ENCODE measurements at regions not wholly inside any gene's neighbourhood (a gene's known extent, or its start where the extent isn't known, plus 50 kb on each side); places are given as distances from the start of the nearest gene placed in this dataset.
A peak's percentile ranks its signal among the peaks of the same experiment; 100 is the strongest.

GRCh38 chr15:39506146-39506545 lies 74.7 kb upstream of the THBS1 start:
- Histone ChIP-seq H3K79me2 (ENCODE audit: control insufficient read depth, insufficient read depth, low read length, poor library complexity) (no peaks in the 10 kb centered on the region), H3K4me1 (ENCODE audit: control insufficient read depth in 1 of 2, insufficient read depth in 2 of 2, low read length in 2 of 2) (peaks cover 0 to 2% of the 10 kb centered on the region in 2 experiments), H3K18ac (ENCODE audit: low read length) (no peak overlapping the region), H3K79me1 (ENCODE audit: low read length) (no peaks in the 10 kb centered on the region), H2BK12ac (ENCODE audit: low read length) (no peak overlapping the region), H4K12ac (ENCODE audit: low read depth, low read length) (no peak overlapping the region), H3K14ac (ENCODE audit: low read length) (no peak overlapping the region), H2AFZ (ENCODE audit: insufficient read depth, low read length, poor library complexity) (no peak overlapping the region), H3K9me3 (ENCODE audit: insufficient read depth, low read depth, low read length) (no peaks in the 10 kb centered on the region), H3K9ac (ENCODE audit: low read length) (no peak overlapping the region), H2BK120ac (ENCODE audit: insufficient read depth, low read length, poor library complexity) (no peak overlapping the region), H3K4me2 (ENCODE audit: low read length) (no peak overlapping the region), H4K91ac (ENCODE audit: low read depth, low read length) (no peak overlapping the region), H3K23ac (ENCODE audit: low read length) (no peak overlapping the region), H3K36me3 (ENCODE audit: control insufficient read depth in 1 of 2, insufficient read depth in 2 of 2, low read length in 2 of 2) (no peaks in the 10 kb centered on the region), H2AK5ac (ENCODE audit: low read length) (no peak overlapping the region), H3K4ac (ENCODE audit: low read depth, low read length) (no peak overlapping the region), H2BK5ac (ENCODE audit: low read depth, low read length, poor library complexity) (no peak overlapping the region), H3K4me3 (ENCODE audit: low read depth, low read length) (no peak overlapping the region), H3K27ac (ENCODE audit: low read depth, low read length) (no peak overlapping the region), H4K8ac (ENCODE audit: low read depth, low read length) (no peak overlapping the region), H3K27me3 (ENCODE audit: insufficient read depth, low read length) (no peaks in the 10 kb centered on the region)
- no peak for DNase-seq
- WGBS (ENCODE audit: extremely low coverage, insufficient coverage, insufficient read length), result no CpG with 5 or more reads among the region's 1 CpG

DNA sequence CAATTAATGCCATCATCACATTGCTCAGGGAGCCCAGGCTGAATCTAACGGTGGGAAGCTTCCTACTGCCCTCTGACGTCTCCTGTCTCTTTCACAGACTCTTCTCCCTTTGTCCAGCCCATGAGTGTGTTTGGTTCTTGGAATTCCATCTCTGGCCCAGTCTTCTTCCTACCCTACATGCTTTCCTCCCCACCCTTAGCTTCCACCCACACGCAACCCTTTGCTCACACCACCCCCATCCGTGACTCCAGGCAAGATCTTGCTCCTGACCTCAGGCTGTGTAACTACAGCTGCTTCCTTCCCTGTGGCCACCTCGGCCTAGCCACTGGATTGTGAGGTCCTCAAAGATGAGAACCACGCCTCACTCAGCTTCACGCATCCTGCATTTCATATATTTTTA lies 72.3 kb upstream of the THBS1 start:
- Histone ChIP-seq H3K27me3 (ENCODE audit: insufficient read depth, low read length) (no peaks in the 10 kb centered on the region), H3K79me2 (ENCODE audit: control insufficient read depth, insufficient read depth, low read length, poor library complexity) (no peaks in the 10 kb centered on the region), H3K4me1 (ENCODE audit: control insufficient read depth in 1 of 2, insufficient read depth in 2 of 2, low read length in 2 of 2) (peaks cover 0 to 2% of the 10 kb centered on the region in 2 experiments), H3K18ac (ENCODE audit: low read length) (no peak overlapping the region), H3K14ac (ENCODE audit: low read length) (no peak overlapping the region), H2BK120ac (ENCODE audit: insufficient read depth, low read length, poor library complexity) (no peak overlapping the region), H3K4ac (ENCODE audit: low read depth, low read length) (no peak overlapping the region), H3K9ac (ENCODE audit: low read length) (no peak overlapping the region), H2BK12ac (ENCODE audit: low read length) (no peak overlapping the region), H2AK5ac (ENCODE audit: low read length) (no peak overlapping the region), H3K9me3 (ENCODE audit: insufficient read depth, low read depth, low read length) (no peaks in the 10 kb centered on the region), H3K4me2 (ENCODE audit: low read length) (no peak overlapping the region), H4K8ac (ENCODE audit: low read depth, low read length) (no peak overlapping the region), H4K12ac (ENCODE audit: low read depth, low read length) (no peak overlapping the region), H3K27ac (ENCODE audit: low read depth, low read length) (no peak overlapping the region), H3K4me3 (ENCODE audit: low read depth, low read length) (no peak overlapping the region), H4K91ac (ENCODE audit: low read depth, low read length) (no peak overlapping the region), H2BK5ac (ENCODE audit: low read depth, low read length, poor library complexity) (no peak overlapping the region), H2AFZ (ENCODE audit: insufficient read depth, low read length, poor library complexity) (no peak overlapping the region), H3K36me3 (ENCODE audit: control insufficient read depth in 1 of 2, insufficient read depth in 2 of 2, low read length in 2 of 2) (no peaks in the 10 kb centered on the region), H3K79me1 (ENCODE audit: low read length) (no peaks in the 10 kb centered on the region), H3K23ac (ENCODE audit: low read length) (no peak overlapping the region)
- WGBS (ENCODE audit: extremely low coverage, insufficient coverage, insufficient read length), result no CpG with 5 or more reads among the region's 7 CpGs
- peak; percentile 43 to 63 for DNase-seq

- Histone ChIP-seq H4K91ac (ENCODE audit: low read depth, low read length) (no peak overlapping the region), H2BK5ac (ENCODE audit: low read depth, low read length, poor library complexity) (no peak overlapping the region), H2BK12ac (ENCODE audit: low read length) (no peak overlapping the region), H3K27me3 (ENCODE audit: insufficient read depth, low read length) (no peaks in the 10 kb centered on the region), H3K79me2 (ENCODE audit: control insufficient read depth, insufficient read depth, low read length, poor library complexity) (no peaks in the 10 kb centered on the region), H2AFZ (ENCODE audit: insufficient read depth, low read length, poor library complexity) (no peak overlapping the region), H3K4me3 (ENCODE audit: low read depth, low read length) (no peak overlapping the region), H4K8ac (ENCODE audit: low read depth, low read length) (no peak overlapping the region), H4K12ac (ENCODE audit: low read depth, low read length) (no peak overlapping the region), H3K36me3 (ENCODE audit: control insufficient read depth in 1 of 2, insufficient read depth in 2 of 2, low read length in 2 of 2) (no peaks in the 10 kb centered on the region), H3K4ac (ENCODE audit: low read depth, low read length) (no peak overlapping the region), H2BK120ac (ENCODE audit: insufficient read depth, low read length, poor library complexity) (no peak overlapping the region), H3K14ac (ENCODE audit: low read length) (no peak overlapping the region), H2AK5ac (ENCODE audit: low read length) (no peak overlapping the region), H3K4me1 (ENCODE audit: control insufficient read depth in 1 of 2, insufficient read depth in 2 of 2, low read length in 2 of 2) (peaks cover 0 to 2% of the 10 kb centered on the region in 2 experiments), H3K23ac (ENCODE audit: low read length) (no peak overlapping the region), H3K18ac (ENCODE audit: low read length) (no peak overlapping the region), H3K79me1 (ENCODE audit: low read length) (no peaks in the 10 kb centered on the region), H3K9me3 (ENCODE audit: insufficient read depth, low read depth, low read length) (no peaks in the 10 kb centered on the region), H3K4me2 (ENCODE audit: low read length) (no peak overlapping the region), H3K9ac (ENCODE audit: low read length) (no peak overlapping the region), H3K27ac (ENCODE audit: low read depth, low read length) (no peak overlapping the region)
- no peak for DNase-seq
- WGBS (ENCODE audit: extremely low coverage, insufficient coverage, insufficient read length), result no CpG with 5 or more reads among the region's 7 CpGs
Measured at GRCh38 chr15:39510001-39510701, 70.7 kb upstream of the THBS1 start.

GRCh38 chr15:39511000-39511915 lies 69.6 kb upstream of the THBS1 start:
- Histone ChIP-seq H3K4me2 (ENCODE audit: low read length) (no peak overlapping the region), H3K4me1 (ENCODE audit: control insufficient read depth in 1 of 2, insufficient read depth in 2 of 2, low read length in 2 of 2) (peaks cover 0 to 2% of the 10 kb centered on the region in 2 experiments), H3K9ac (ENCODE audit: low read length) (no peak overlapping the region), H3K36me3 (ENCODE audit: control insufficient read depth in 1 of 2, insufficient read depth in 2 of 2, low read length in 2 of 2) (no peaks in the 10 kb centered on the region), H3K27me3 (ENCODE audit: insufficient read depth, low read length) (no peaks in the 10 kb centered on the region), H3K4me3 (ENCODE audit: low read depth, low read length) (no peak overlapping the region), H2BK5ac (ENCODE audit: low read depth, low read length, poor library complexity) (no peak overlapping the region), H3K9me3 (ENCODE audit: insufficient read depth, low read depth, low read length) (no peaks in the 10 kb centered on the region), H2AK5ac (ENCODE audit: low read length) (no peak overlapping the region), H3K18ac (ENCODE audit: low read length) (no peak overlapping the region), H3K14ac (ENCODE audit: low read length) (no peak overlapping the region), H3K4ac (ENCODE audit: low read depth, low read length) (no peak overlapping the region), H4K8ac (ENCODE audit: low read depth, low read length) (no peak overlapping the region), H2AFZ (ENCODE audit: insufficient read depth, low read length, poor library complexity) (no peak overlapping the region), H3K79me1 (ENCODE audit: low read length) (no peaks in the 10 kb centered on the region), H2BK12ac (ENCODE audit: low read length) (no peak overlapping the region), H3K27ac (ENCODE audit: low read depth, low read length) (no peak overlapping the region), H2BK120ac (ENCODE audit: insufficient read depth, low read length, poor library complexity) (no peak overlapping the region), H4K91ac (ENCODE audit: low read depth, low read length) (no peak overlapping the region), H3K23ac (ENCODE audit: low read length) (no peak overlapping the region), H3K79me2 (ENCODE audit: control insufficient read depth, insufficient read depth, low read length, poor library complexity) (no peaks in the 10 kb centered on the region), H4K12ac (ENCODE audit: low read depth, low read length) (no peak overlapping the region)
- peak; percentile 12 to 49 for DNase-seq
- WGBS (ENCODE audit: extremely low coverage, insufficient coverage, insufficient read length), result no CpG with 5 or more reads among the region's 14 CpGs

All from trophoblast cell (in vitro differentiated cells and primary cell).